ENCODE measurements at regions not wholly inside any gene's neighbourhood (a gene's known extent, or its start where the extent isn't known, plus 50 kb on each side); places are given as distances from the start of the nearest gene placed in this dataset.

GRCh38 chr13:26838821-26839220, 78.2 kb upstream of the GPR12 start:
- H3K4me3 ChIP-seq (ENCODE audit: low read depth, low read length) = no peak overlapping the region

- H3K4me3 ChIP-seq (ENCODE audit: low read depth, low read length) = no peak overlapping the region
Measured at GRCh38 chr13:26837997-26838396, 77.4 kb upstream of the GPR12 start.

GRCh38 chr13:26837102-26837501, 76.5 kb upstream of the GPR12 start:
- H3K4me3 ChIP-seq (ENCODE audit: low read depth, low read length) = no peak overlapping the region

GRCh38 chr13:26836626-26837025, 76.0 kb upstream of the GPR12 start:
- no peak overlapping the region for H3K4me3 ChIP-seq (ENCODE audit: low read depth, low read length)

- no peak overlapping the region for H3K4me3 ChIP-seq (ENCODE audit: low read depth, low read length)
Measured at GRCh38 chr13:26834646-26835045, 74.1 kb upstream of the GPR12 start.

- H3K4me3 ChIP-seq (ENCODE audit: low read depth, low read length) = no peak overlapping the region
Measured at GRCh38 chr13:26831336-26831908, 70.8 kb upstream of the GPR12 start.

- no peak overlapping the region for H3K4me3 ChIP-seq (ENCODE audit: low read depth, low read length)
Measured at GRCh38 chr13:26829716-26830115, 69.1 kb upstream of the GPR12 start.

- no peak overlapping the region for H3K4me3 ChIP-seq (ENCODE audit: low read depth, low read length)
Measured at GRCh38 chr13:26824581-26824980, 64.0 kb upstream of the GPR12 start.

- no peak overlapping the region for H3K4me3 ChIP-seq (ENCODE audit: low read depth, low read length)
Measured at GRCh38 chr13:26822146-26822545, 61.6 kb upstream of the GPR12 start.

GRCh38 chr13:26821672-26822071, 61.1 kb upstream of the GPR12 start:
- no peak overlapping the region for H3K4me3 ChIP-seq (ENCODE audit: low read depth, low read length)

GRCh38 chr13:26820871-26821270, 60.3 kb upstream of the GPR12 start:
- no peak overlapping the region for H3K4me3 ChIP-seq (ENCODE audit: low read depth, low read length)

GRCh38 chr13:26819046-26819445, 58.5 kb upstream of the GPR12 start:
- no peak overlapping the region for H3K4me3 ChIP-seq (ENCODE audit: low read depth, low read length)

GRCh38 chr13:26816881-26817280, 56.3 kb upstream of the GPR12 start:
- no peak overlapping the region for H3K4me3 ChIP-seq (ENCODE audit: low read depth, low read length)

- no peak overlapping the region for H3K4me3 ChIP-seq (ENCODE audit: low read depth, low read length)
Measured at GRCh38 chr13:26813980-26814348, 53.4 kb upstream of the GPR12 start.

- H3K4me3 ChIP-seq (ENCODE audit: low read depth, low read length) = no peak overlapping the region
Measured at GRCh38 chr13:26813321-26813979, 52.9 kb upstream of the GPR12 start.

GRCh38 chr13:26811581-26811980, 51.0 kb upstream of the GPR12 start:
- no peak overlapping the region for H3K4me3 ChIP-seq (ENCODE audit: low read depth, low read length)

Measured in iPS-11a (cell line).